Heart right ventricle (tissue), 16 donors: ENCODE measurements at regions not wholly inside any gene's neighbourhood (a gene's known extent, or its start where the extent isn't known, plus 50 kb on each side); places are given as distances from the start of the nearest gene placed in this dataset.
"Not testable (repeated sequence)": the region's sequence is repeated elsewhere in the genome, so short reads cannot be mapped to it uniquely, and the experiment has no call there.

ENCODE experiments used
- ATAC-seq, 8 donors: fragments of 200-7000 bp; cut with Tn5 transposase; one replicate each; pipeline ENCODE4 v1.9.1; 2020; ENCODE audit warnings: mild to moderate bottlenecking in 8 of 8, moderate library complexity in 8 of 8, moderate number of reproducible peaks in 1 of 8
- DNase-seq, 2 donors: peaks; one replicate each; pipeline ENCODE4 v3.0.0-alpha.2; 2020
- H3K27ac ChIP-seq, 10 donors: fragments of 200-600 bp; sonication (generic) in 2 of 10; one replicate each; pipeline versions ENCODE4 v1.5.0 to v1.8.0; 2020 to 2022; ENCODE audit warnings: mild to moderate bottlenecking in 3 of 10
- H3K27me3 ChIP-seq, 7 donors: fragments of 200-600 bp; one replicate each; pipeline ENCODE4 v1.8.0; 2021 to 2022; ENCODE audit warnings: mild to moderate bottlenecking in 2 of 7
- H3K36me3 ChIP-seq, 9 donors: fragments of 200-600 bp; sonication (generic) in 1 of 9; one replicate each; pipeline versions ENCODE4 v1.5.0 to v1.8.0; 2020 to 2022; ENCODE audit warnings: mild to moderate bottlenecking in 2 of 9
- H3K4me1 ChIP-seq, 9 donors: fragments of 200-600 bp; sonication (generic) in 1 of 9; one replicate each; pipeline versions ENCODE4 v1.5.0 to v1.8.0; 2020 to 2022; ENCODE audit warnings: mild to moderate bottlenecking in 4 of 9
- H3K4me3 ChIP-seq, 10 donors: fragments of 200-600 bp; sonication (generic) in 2 of 10; one replicate each; pipeline versions ENCODE4 v1.5.0 to v1.8.0; 2020 to 2022; ENCODE audit warnings: mild to moderate bottlenecking in 7 of 10, moderate library complexity in 2 of 10
- H3K9me3 ChIP-seq, 11 donors: fragments of 200-600 bp in 10 of 11; sonication (generic) in 2 of 11; one replicate each; pipeline versions ENCODE4 v1.5.0 to v1.8.0; 2013 to 2022; ENCODE audit warnings: mild to moderate bottlenecking in 2 of 11, control low read depth in 1 of 11, moderate library complexity in 1 of 11
- CTCF ChIP-seq, 9 donors: fragments of 200-600 bp; sonication (generic) in 2 of 9; IDR thresholded peaks; one replicate each; pipeline versions ENCODE4 v1.5.0 to v1.8.0; 2021 to 2022; ENCODE audit warnings: antibody characterized with exemption in 9 of 9, mild to moderate bottlenecking in 5 of 9, moderate library complexity in 1 of 9
- WGBS, 2 donors: extraction: QIAGEN DNeasy Blood & Tissue Kit; methylation state at CpG; one replicate each; pipeline ENCODE4 v1.1.7; 2013; ENCODE audit warnings: inconsistent platforms in 1 of 2; 5-methylcytosine and 5-hydroxymethylcytosine counted together
- intact Hi-C, 10 donors: fragments of 100-400 bp; cut with DNase I; formaldehyde crosslinking; loops; one replicate each; pipeline versions ENCODE4 v1.11.1 to v1.14.2; 2022
- donor health status: Arrhythmogenic right ventricular cardiomyopathy.
- donor health status: ischemic (EF 13 %, LVEDD 7.1; RV severe dilation, severe dysfunction).
- donor health status: healthy with polysubstance abuse.
- donor health status: DM: no; HTN: yes; CAD: no.
- donor health status: DM: no; HTN: no; CAD: no.
- donor health status: ischemic (EF 25% LVEDD 6.9; RV normal size, moderate dysfunction).
- donor health status: ischemic (EF 25% LVEDD 5.7; RV mildly dilated, moderate dysfunction).
- donor health status: healthy.
- donor health status: DM: yes; HTN: yes; CAD: no.
- donor health status: Ischemic cardiomyopathy.
- donor health status: ischemic (EF 35%, LVEDD 5.7; RV mildly dilated, moderate dysfunction).
- donor health status: nonischemic (EF 11% LVEDD 7.7; RV severe dilation, severe dysfunction).
- donor health status: DM: yes; HTN: yes; CAD: no.
- donor health status: PGD.
- donor health status: ischemic (EF 29% LVEDD 5.4; RV normal size, mild dysfunction).
- donor health status: nonischemic (EF 23%, LVEDD 6.1; RV moderate dilation, normal function).

DNA sequence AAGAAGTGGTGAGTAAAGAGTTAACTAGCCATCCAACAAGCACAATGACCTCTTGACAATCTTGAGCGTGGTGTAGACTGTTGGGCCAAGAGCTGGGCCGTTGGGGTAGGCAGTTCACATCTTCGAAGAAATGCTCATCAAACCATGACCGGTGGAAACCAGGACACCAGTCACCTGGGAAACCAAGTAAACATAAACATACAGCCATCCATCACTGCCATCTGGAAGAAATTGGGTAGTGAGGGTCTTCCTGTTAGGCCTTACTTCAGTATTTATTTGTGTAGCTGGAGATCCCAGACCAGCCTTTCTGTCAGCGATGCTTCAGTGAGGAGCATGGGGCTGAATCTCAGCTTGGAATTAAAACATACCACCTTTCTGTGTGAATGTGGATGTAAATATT is 108.1 kb upstream of the HAO2 start:
- H3K27ac ChIP-seq, result no peak overlapping the region
- no peaks in the 10 kb centered on the region for H3K36me3 ChIP-seq
- DNase-seq (no peak), ATAC-seq (no peak)
- intact Hi-C loops, result no loop called here
- H3K27me3 ChIP-seq, result no peaks in the 10 kb centered on the region
- WGBS, 2 donors, result 50 to 51% methylated on average over 5 of the region's 5 CpGs
- no peak for TF ChIP-seq CTCF (IDR thresholded peaks at IDR 0.05)
- H3K4me3 ChIP-seq, result no peak overlapping the region
- no peaks in the 10 kb centered on the region for H3K9me3 ChIP-seq
- no peaks in the 10 kb centered on the region for H3K4me1 ChIP-seq

GRCh38 chr1:119266386-119266785 is 102.2 kb upstream of the HAO2 start:
- WGBS, 2 donors, result 49 to 67% methylated on average over 1 of the region's 1 CpG
- no peak for TF ChIP-seq CTCF (IDR thresholded peaks at IDR 0.05)
- no peak overlapping the region for H3K4me3 ChIP-seq
- ATAC-seq, result no peak
- intact Hi-C loops, result no loop called here
- H3K36me3 ChIP-seq, result no peaks in the 10 kb centered on the region
- no peaks in the 10 kb centered on the region for H3K27me3 ChIP-seq
- H3K4me1 ChIP-seq, result no peaks in the 10 kb centered on the region
- H3K27ac ChIP-seq, result no peak overlapping the region
- H3K9me3 ChIP-seq, result peaks cover 0 to 5% (median 0%) of the 10 kb centered on the region in 11 donors
- DNase-seq, result no peak

DNA sequence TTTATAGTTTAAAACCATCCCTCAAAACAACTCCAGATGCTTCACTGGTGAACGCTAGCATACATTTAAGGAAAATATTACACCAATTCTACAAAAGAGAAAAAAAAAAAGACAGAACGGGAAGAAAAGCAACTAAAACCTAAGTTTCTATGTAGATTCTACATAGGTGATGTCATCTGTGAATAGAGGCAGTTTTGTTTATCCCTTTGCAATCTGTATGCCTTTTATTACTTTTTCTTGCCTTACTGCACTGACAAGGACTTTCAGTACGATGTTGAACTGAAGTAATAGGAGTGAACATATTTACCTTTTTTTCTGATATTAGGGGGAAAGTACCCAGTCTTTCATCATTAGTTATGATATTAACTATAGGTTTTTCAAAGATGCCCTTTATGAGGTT is 101.7 kb upstream of the HAO2 start:
- WGBS, 2 donors, result 79 to 85% methylated on average over 3 of the region's 3 CpGs
- intact Hi-C loops, result no loop called here

GRCh38 chr1:119267288-119267687 is 101.3 kb upstream of the HAO2 start:
- H3K4me3 ChIP-seq, H3K9me3 ChIP-seq, DNase-seq, intact Hi-C loops, H3K27me3 ChIP-seq, H3K4me1 ChIP-seq, H3K36me3 ChIP-seq, H3K27ac ChIP-seq, ATAC-seq: not testable (repeated sequence)
- 93 to 94% methylated on average over 4 of the region's 4 CpGs for WGBS, 2 donors

More for the DNA sequence above, 101.7 kb upstream of the HAO2 start:
- no peak for TF ChIP-seq CTCF (IDR thresholded peaks at IDR 0.05)
- H3K27me3 ChIP-seq, result no peaks in the 10 kb centered on the region
- ATAC-seq (no peak), DNase-seq (no peak)
- H3K9me3 ChIP-seq, result peaks cover 0 to 5% (median 0%) of the 10 kb centered on the region in 11 donors
- no peaks in the 10 kb centered on the region for H3K36me3 ChIP-seq
- H3K4me1 ChIP-seq, result no peaks in the 10 kb centered on the region
- H3K4me3 ChIP-seq, result no peak overlapping the region
- no peak overlapping the region for H3K27ac ChIP-seq

DNA sequence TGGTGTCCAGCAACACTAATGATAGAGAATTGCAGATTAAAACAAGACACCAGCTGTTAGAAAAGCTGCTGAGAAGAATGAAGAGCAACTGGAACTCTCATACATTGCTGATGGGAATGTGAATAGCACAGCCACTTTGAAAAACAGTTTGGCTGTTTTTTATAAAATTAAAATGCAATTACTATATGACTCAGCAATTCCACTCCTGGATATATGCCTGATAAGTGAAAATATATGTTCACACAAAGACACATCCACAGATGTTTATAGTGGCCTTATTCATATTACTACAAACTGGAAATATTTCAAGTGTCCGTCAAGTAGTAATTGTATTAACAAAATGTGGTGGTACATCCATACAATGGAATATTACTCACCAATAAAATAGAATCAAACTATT is 99.7 kb upstream of the HAO2 start:
- no peak for TF ChIP-seq CTCF (IDR thresholded peaks at IDR 0.05)
- ATAC-seq (no peak), DNase-seq (no peak)
- Histone ChIP-seq H3K9me3 (peaks cover 0 to 5% (median 0%) of the 10 kb centered on the region in 11 donors), H3K27me3 (no peaks in the 10 kb centered on the region), H3K27ac (no peak overlapping the region), H3K4me1 (no peaks in the 10 kb centered on the region), H3K4me3 (no peak overlapping the region), H3K36me3 (no peaks in the 10 kb centered on the region)
- 94 to 100% methylated on average over 1 of the region's 1 CpG for WGBS, 2 donors
- intact Hi-C loops, result no loop called here
